ENCODE measurements at regions not wholly inside any gene's neighbourhood (a gene's known extent, or its start where the extent isn't known, plus 50 kb on each side); places are given as distances from the start of the nearest gene placed in this dataset.

GRCh38 chr13:109951491-109951890 lies 165.1 kb upstream of the IRS2 start:
- TF ChIP-seq CTCF (IDR thresholded peaks at IDR 0.05) (no peak), POLR2A (IDR thresholded peaks at IDR 0.05) (no peak)

All from uterus (tissue), 2 donors.